ENCODE measurements at regions not wholly inside any gene's neighbourhood (a gene's known extent, or its start where the extent isn't known, plus 50 kb on each side); places are given as distances from the start of the nearest gene placed in this dataset.

DNA sequence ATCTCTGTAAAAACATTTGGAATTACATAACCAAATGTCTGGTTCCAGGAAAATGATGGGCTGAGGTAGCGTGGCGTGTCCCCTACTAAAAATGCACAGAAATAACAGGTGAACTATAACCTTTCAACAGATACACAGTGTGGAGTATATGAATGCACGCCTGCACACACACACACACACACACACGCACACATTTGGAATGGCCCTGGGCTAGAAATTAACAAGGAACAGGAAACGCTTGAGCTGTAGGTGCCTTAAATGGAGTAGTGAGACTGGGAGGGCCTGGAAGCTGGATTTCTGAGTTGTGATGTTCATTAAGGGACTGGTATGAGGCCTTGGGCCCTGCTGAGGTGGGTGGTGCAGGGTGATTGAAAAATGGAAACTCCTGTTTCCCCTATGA, 246.5 kb upstream of the C1orf174 start:
- DNase-seq: no peak

GRCh38 chr1:4147509-4147908, 247.4 kb upstream of the C1orf174 start:
- DNase-seq: no peak

- no peak for DNase-seq
These were observed 249.2 kb upstream of the C1orf174 start for GRCh38 chr1:4149281-4149680.

DNA sequence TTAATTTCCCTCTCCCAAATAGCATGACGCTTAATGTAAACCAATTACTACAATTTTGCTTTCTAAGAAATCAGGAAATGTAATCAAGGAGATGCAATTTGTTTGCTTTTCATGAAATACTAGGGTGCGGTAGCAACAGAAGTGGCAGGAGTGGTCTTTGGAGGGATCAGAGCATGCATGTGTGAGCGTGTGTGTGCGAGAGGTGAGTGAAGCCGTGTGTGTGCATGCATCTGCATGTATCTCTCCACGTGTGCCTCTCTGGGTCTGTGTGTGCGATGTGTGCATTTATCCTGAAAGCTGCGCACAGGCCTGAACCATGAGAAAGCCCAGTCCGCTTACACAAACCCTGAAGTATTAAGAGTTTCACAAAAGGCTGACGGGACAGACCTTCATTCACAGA, 249.8 kb upstream of the C1orf174 start:
- no peak for DNase-seq

DNA sequence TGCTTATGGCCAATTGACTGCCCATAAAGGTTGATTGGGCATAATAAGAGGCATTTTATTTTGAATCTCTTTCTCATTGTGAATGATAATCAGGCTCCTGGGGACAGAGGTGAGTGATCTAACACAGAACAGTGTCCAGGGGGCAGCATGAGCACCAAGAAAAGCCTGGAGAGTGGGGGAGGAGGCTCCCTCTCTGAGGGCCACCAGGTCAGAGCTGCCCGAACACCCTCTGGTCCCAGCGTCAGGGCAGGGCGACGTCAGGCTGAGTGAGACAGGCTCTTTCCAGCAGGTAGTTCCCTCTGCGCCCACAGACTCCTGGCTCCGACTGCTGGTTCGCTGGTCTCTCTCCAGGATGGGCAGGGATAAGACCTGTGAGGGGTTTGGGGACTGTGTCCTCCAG, 250.2 kb upstream of the C1orf174 start:
- DNase-seq: no peak

GRCh38 chr1:4152266-4152665, 252.2 kb upstream of the C1orf174 start:
- DNase-seq: no peak

- no peak for DNase-seq
These were observed 253.5 kb upstream of the C1orf174 start for GRCh38 chr1:4153571-4153970.

DNA sequence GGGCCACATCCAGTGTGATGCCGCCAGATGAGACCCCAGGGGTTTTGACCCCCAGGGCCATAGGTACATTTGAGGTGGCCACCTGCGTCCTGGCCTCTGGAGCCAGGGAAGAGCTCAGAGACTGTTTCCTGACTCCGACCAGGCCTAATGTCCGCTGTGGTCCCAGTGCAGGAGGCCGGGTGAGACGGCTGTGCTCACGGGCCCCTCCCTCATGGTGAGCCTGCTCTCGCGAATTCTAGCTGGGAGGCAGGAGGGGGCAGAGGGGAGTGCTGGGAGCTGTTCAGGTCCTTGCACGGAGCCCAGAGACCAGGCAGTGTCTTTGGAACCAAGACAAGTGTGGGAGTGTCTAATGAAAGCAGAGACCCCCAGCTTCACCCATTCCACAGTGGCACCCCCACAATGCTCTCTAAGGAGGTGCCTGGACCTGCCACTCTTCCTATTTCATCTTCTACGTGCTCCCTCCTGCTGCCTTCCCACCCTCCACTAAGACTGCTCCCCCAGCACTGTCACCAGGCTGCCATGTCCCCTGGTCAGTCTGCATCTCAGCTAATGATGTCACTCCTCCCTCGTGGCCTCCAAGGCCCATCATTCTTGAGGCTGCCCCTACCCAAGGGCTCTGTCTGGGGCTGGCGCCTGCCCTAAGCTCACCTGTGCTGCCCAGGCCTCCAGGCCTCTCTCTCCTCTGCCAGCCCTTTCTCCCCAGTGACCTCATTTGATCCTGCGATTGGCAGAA, 256.3 kb upstream of the C1orf174 start:
- DNase-seq: no peak

- no peak for DNase-seq
These were observed 260.1 kb upstream of the C1orf174 start for GRCh38 chr1:4160181-4160580.

GRCh38 chr1:4161366-4162006, 261.4 kb upstream of the C1orf174 start:
- DNase-seq: peak; percentile 47

DNA sequence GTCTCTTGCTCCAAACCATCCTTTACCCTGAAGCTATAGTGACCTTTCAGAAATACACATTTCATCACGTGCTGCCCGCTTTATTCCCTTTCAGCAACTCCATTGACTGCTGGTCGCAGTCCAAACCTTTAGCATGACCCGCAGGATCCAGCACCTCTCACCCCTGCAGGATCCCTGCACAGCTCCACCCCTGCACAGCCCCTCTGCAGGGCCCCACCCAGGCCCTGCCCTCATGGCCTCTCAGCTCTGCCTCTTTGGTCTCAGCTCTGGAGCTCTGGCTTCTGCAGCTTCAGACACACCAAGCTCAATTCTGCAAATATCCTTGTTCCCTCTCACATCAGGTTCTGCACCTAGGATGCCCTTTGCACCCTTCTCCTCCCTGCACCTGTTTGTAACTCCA, 264.9 kb upstream of the C1orf174 start:
- no peak for DNase-seq

- peak; percentile 12 for DNase-seq
These were observed 265.7 kb upstream of the C1orf174 start for GRCh38 chr1:4165686-4166300.

- no peak for DNase-seq
These were observed 266.6 kb upstream of the C1orf174 start for GRCh38 chr1:4166713-4167112.

DNA sequence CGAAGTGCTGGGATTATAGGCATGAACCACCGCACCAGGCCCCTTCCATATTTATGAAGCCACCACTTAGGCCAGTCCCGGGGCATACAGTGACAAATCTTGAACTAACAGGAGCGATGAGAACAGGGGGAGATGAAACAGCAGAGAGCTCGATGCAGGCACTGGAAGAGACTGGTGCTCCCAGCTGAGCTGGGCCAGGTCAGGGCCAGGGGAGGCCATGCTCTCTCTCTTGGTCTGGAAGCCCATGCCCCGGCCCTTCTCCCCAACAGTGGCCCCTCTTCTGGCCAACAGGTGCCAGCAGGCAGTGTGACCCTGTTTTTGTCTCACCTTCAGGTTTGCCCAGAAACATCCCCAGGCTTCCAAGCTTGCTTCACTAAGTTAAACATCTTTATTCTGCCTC, 269.9 kb upstream of the C1orf174 start:
- no peak for DNase-seq

- no peak for DNase-seq
These were observed 270.7 kb upstream of the C1orf174 start for GRCh38 chr1:4170548-4171340.

DNA sequence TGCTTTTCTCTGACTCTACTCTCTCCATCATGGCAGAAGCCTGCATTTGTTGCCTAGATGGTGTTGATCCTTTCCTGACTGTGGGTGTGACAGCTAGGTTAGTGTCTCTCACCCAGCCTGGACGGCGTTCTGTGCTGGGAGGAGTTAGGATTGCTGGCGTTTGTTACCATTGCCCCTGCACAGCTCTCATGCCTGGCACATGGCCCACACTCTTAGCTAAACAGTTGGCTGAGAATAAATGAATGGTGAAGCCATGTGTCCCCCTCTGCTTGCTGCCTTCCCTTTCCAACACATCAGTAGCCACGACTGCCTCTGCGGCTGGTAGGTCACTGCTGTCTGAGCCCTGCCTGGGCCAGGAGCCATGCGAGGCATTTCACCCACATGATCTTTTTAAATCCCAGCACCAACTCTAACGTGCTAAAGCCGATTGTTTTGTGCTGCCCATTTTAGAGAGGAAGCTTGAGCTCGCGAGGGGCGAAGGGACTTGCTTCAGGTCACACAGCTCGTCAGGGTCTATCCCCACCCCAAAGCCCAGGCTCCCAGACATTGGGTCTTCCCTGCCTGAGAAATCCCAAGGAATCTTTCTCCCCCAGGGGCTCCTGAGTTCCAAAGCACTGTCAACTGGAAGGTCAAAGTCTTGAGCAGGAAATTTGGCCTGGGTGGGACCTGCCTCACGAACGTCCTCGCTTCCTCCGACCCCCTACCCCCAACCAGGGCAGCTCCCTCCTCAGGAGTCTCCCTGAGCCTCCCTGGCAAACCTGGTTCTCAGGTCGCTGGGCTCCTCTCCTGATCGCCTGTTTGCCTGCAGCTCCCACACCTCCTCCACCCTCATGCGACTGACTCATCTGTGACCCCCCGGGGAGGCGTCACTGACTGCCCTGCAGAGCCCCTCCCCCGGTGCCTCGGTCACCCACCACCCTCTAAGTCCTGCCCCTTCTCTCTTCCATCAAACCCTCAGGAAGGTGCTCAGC, 271.7 kb upstream of the C1orf174 start:
- DNase-seq: no peak

DNA sequence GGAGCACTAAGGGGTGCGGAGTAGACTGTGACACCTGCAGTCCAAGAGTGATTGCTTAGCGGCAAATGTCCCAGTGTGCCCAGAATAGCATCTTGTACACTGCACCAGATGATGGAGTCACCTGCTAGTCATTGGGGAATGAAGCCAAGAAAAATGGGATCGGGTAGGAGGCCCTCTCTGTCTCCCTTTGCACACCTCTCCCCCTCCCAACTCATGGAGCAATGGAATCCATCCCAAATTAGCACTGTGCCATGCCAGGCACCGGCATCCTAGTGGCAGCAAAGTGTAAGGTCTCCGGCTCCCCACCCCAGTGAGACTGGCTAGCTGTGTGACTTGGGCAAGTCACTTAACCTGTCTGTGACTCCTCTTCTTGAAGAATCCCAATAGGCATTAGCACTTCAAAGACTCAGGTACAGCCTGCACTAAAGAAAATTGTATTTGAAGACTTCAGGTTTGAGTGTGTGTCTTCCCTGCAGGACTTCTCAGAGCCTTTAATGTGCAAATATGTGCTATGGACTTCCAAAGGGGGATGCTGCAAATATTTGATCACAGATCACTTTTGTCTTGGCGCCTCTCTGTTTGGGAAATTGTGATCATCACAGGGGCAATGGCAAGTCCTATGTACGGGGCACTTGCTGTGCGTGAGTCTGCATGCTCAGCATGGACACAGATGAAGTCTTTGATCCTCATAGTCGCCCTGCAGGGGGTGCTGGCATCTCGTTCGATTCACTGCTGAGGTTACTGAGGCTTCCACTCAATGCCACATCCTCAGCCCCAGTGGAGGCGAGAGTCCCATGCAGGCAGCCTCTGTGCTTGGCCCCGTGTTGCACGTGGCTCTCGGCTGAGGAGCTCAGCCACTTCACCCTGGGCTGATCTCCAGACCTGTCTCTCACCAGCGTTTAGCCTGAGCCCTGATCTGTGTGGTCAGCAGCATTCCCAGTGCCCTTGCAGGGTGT, 272.9 kb upstream of the C1orf174 start:
- no peak for DNase-seq

DNA sequence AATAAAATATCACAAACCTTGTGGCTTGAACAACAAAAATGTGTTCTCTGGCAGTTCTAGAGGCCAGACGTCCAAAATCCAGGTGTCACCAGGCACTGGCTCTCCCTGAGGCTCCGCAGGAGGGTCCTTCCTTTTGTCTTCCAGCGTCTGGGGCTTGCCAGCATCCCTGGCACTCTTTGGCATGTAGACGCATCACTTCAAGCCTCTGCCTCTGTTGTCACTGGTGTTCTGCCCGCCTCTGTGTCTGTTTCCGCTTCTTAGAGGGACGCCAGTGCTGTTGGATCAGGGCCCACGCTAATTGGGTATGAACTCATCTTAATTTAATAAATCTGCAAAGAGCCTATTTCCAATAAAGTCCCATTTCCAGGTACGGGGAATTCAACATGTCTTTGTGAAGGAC, 273.7 kb upstream of the C1orf174 start:
- DNase-seq: no peak

DNA sequence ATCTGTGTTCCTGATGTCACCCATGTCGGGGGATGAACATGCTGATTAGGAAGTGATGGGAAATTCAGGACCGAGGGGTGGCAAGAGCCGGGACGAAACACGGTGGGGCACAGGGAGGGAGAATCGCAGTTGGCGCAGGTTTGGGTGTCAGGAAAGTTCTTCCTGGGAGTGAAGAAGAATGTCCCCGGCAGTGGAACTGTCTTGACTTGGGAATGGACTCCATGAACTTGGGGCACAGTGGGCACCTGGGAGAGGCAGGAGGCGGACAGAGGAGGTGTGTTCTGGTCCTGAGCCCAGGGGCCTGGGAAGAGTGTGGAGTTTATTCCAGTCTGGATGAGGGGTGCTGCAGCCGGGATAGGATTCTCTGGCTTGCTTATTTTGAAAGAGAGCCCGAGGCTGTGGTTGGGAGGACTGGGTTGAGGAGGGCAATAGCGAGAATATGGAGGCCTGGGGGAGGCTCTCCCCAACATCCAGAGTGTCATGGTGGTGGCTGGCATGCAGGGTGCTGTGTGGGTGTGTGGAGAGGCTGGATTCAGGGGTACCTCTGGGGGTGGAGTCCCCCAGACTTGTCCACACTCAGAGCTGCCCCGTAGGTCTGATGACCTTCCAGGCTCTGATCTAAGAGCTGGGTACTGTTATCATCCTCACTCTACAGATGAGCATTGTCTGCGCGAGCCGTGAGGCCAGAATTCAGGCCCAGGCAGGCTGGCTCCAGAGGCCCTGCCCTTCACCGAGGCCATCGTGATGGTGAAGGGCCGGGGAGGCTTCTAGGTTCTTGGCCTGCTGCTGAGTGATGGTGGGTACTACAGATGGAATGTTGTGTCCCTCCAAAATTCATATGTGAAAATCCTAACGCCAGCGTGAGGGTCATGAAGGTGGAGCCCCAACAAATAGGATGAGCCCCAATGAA, 274.5 kb upstream of the C1orf174 start:
- DNase-seq: no peak

Measured in hindlimb muscle (tissue), 1 donor.